ENCODE measurements at regions not wholly inside any gene's neighbourhood (a gene's known extent, or its start where the extent isn't known, plus 50 kb on each side); places are given as distances from the start of the nearest gene placed in this dataset.

GRCh38 chr2:129247751-129248150, 731.7 kb upstream of the RAB6C start:
- no TSS peak for BruUV-seq (replicated peaks)
- intact Hi-C loops (cut with micrococcal nuclease; ENCODE audit: unreplicated experiment): no loop called here
- POLR2A ChIA-PET (ENCODE audit: low non-redundant PET): no interaction called here
- Histone ChIP-seq H3K27ac (ENCODE audit: low read depth, low read length, poor library complexity, severe bottlenecking) (no peak overlapping the region), H3K27me3 (replicated peaks; ENCODE audit: insufficient read depth, low read depth, low read length, poor library complexity) (no peaks in the 10 kb centered on the region), H3K4me3 (ENCODE audit: low read depth, low read length, poor library complexity, severe bottlenecking) (no peak overlapping the region), H3K9me3 (ENCODE audit: low read depth, low read length, poor library complexity, severe bottlenecking) (no peaks in the 10 kb centered on the region), H3K36me3 (ENCODE audit: insufficient read depth, low read length, poor library complexity, severe bottlenecking) (no peaks in the 10 kb centered on the region), H3K4me1 (ENCODE audit: insufficient read depth, low read length, poor library complexity, severe bottlenecking) (no peaks in the 10 kb centered on the region)
- TF ChIP-seq EZH2 (IDR thresholded peaks at IDR 0.05; ENCODE audit: borderline replicate concordance, low read depth, low read length, poor library complexity, severe bottlenecking) (no peak), CTCF (conservative IDR thresholded peaks at IDR 0.05; ENCODE audit: low read depth, low read length) (no peak)
- CTCF ChIA-PET: no interaction called here
- no peak for DNase-seq (ENCODE audit: low spot score)

DNA sequence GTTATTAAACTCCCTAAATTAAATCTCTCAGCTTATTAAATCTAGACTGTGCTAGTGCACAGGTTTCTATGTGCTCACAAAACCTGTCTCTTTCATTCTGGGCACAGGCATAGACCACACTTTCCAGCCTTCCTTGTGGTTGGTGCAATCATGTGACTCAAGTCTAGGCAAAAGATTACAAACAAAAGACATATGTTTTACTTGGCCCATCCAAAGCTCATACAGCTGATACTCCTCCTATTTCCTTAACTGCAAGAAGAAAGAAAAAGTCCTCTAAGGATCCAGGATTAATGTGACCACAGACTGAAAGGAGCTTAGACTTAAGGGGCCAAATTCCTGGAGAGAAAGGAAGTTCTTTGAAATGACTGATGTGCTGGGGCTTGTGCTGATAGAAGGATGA, 731.3 kb upstream of the RAB6C start:
- DNase-seq (ENCODE audit: low spot score): peak; percentile 15
- Histone ChIP-seq H3K27me3 (replicated peaks; ENCODE audit: insufficient read depth, low read depth, low read length, poor library complexity) (no peaks in the 10 kb centered on the region), H3K9me3 (ENCODE audit: low read depth, low read length, poor library complexity, severe bottlenecking) (no peaks in the 10 kb centered on the region), H3K36me3 (ENCODE audit: insufficient read depth, low read length, poor library complexity, severe bottlenecking) (no peaks in the 10 kb centered on the region), H3K27ac (ENCODE audit: low read depth, low read length, poor library complexity, severe bottlenecking) (no peak overlapping the region), H3K4me3 (ENCODE audit: low read depth, low read length, poor library complexity, severe bottlenecking) (no peak overlapping the region), H3K4me1 (ENCODE audit: insufficient read depth, low read length, poor library complexity, severe bottlenecking) (no peaks in the 10 kb centered on the region)
- TF ChIP-seq CTCF (conservative IDR thresholded peaks at IDR 0.05; ENCODE audit: low read depth, low read length): no peak
- TF ChIP-seq EZH2 (IDR thresholded peaks at IDR 0.05; ENCODE audit: borderline replicate concordance, low read depth, low read length, poor library complexity, severe bottlenecking): no peak
- ChIA-PET CTCF (no interaction called here), POLR2A (ENCODE audit: low non-redundant PET) (no interaction called here)
- BruUV-seq (replicated peaks): no TSS peak
- intact Hi-C loops (cut with micrococcal nuclease; ENCODE audit: unreplicated experiment): no loop called here

GRCh38 chr2:129252781-129253460, 726.5 kb upstream of the RAB6C start:
- Histone ChIP-seq H3K36me3 (ENCODE audit: insufficient read depth, low read length, poor library complexity, severe bottlenecking) (no peaks in the 10 kb centered on the region), H3K27me3 (replicated peaks; ENCODE audit: insufficient read depth, low read depth, low read length, poor library complexity) (no peaks in the 10 kb centered on the region), H3K4me3 (ENCODE audit: low read depth, low read length, poor library complexity, severe bottlenecking) (no peak overlapping the region), H3K4me1 (ENCODE audit: insufficient read depth, low read length, poor library complexity, severe bottlenecking) (no peaks in the 10 kb centered on the region), H3K9me3 (ENCODE audit: low read depth, low read length, poor library complexity, severe bottlenecking) (no peaks in the 10 kb centered on the region), H3K27ac (ENCODE audit: low read depth, low read length, poor library complexity, severe bottlenecking) (no peak overlapping the region)
- intact Hi-C loops (cut with micrococcal nuclease; ENCODE audit: unreplicated experiment): no loop called here
- no peak for DNase-seq (ENCODE audit: low spot score)
- ChIA-PET CTCF (interaction anchor here (0.5 kb wide), 1 partner anchor 929 kb away, joined by 3 read pairs; the partner anchor contains the start of gene SMPD4), POLR2A (ENCODE audit: low non-redundant PET) (no interaction called here)
- TF ChIP-seq EZH2 (IDR thresholded peaks at IDR 0.05; ENCODE audit: borderline replicate concordance, low read depth, low read length, poor library complexity, severe bottlenecking) (no peak), CTCF (conservative IDR thresholded peaks at IDR 0.05; ENCODE audit: low read depth, low read length) (no peak)
- no TSS peak for BruUV-seq (replicated peaks)

All from A673 (cell line).